PC-9 (cell line): ENCODE measurements at regions not wholly inside any gene's neighbourhood (a gene's known extent, or its start where the extent isn't known, plus 50 kb on each side); places are given as distances from the start of the nearest gene placed in this dataset.

Experiments
- BruUV-seq: library from RNA; stranded (reverse); fragments of 400-500 nt; replicated peaks from 2 replicates; lab custom pipeline; 2021; lab: Mats Ljungman, UMichigan
- CTCF ChIA-PET: fragments of 300-600 bp; sonication (Branson Sonifier 250); formaldehyde crosslinking; loops from one replicate; lab custom pipeline; 2022; ENCODE audit warnings: antibody characterized with exemption; lab: Charles Lee
- POLR2A ChIA-PET: fragments of 300-600 bp; sonication (Branson Sonifier 250); formaldehyde crosslinking; loops from one replicate; lab custom pipeline; 2022; ENCODE audit warnings: antibody characterized with exemption; ENCODE audit not compliant: unreplicated experiment; lab: Charles Lee
- DNase-seq, 2 experiments: peaks; one replicate each; pipeline versions ENCODE4 v3.0.0 to v3.0.0-alpha.2; 2015 to 2022; ENCODE audit warnings: mixed read lengths in 1 of 2
- H2AFZ ChIP-seq: fragments of 200-600 bp; sonication (generic); 2 replicates; pipeline ENCODE4 v1.8.1; 2017; ENCODE audit warnings: antibody characterized with exemption
- H3F3A ChIP-seq: fragments of 200-600 bp; sonication (generic); 2 replicates; pipeline ENCODE4 v1.8.1; 2017; ENCODE audit warnings: antibody characterized with exemption, mild to moderate bottlenecking, low read depth; ENCODE audit not compliant: insufficient read depth
- H3K27ac ChIP-seq: fragments of 200-600 bp; sonication (generic); 2 replicates; pipeline ENCODE4 v1.6.1; 2016; ENCODE audit warnings: mixed run types
- H3K27me3 ChIP-seq: fragments of 200-600 bp; sonication (generic); 2 replicates; pipeline ENCODE4 v1.6.1; 2016; ENCODE audit warnings: low read depth, mixed run types; ENCODE audit not compliant: insufficient read depth
- H3K36me3 ChIP-seq: fragments of 200-600 bp; sonication (generic); 2 replicates; pipeline ENCODE4 v1.6.1; 2016; ENCODE audit warnings: low read depth, mixed run types
- H3K4me1 ChIP-seq: fragments of 200-600 bp; sonication (generic); replicated peaks from 2 replicates; pipeline ENCODE4 v1.6.1; 2016; ENCODE audit warnings: mixed run types; ENCODE audit not compliant: insufficient read depth
- H3K4me2 ChIP-seq: fragments of 200-600 bp; sonication (generic); 2 replicates; pipeline ENCODE4 v1.6.1; 2017; ENCODE audit warnings: mixed run types
- H3K4me3 ChIP-seq: fragments of 200-600 bp; sonication (generic); 2 replicates; pipeline ENCODE4 v1.6.1; 2016; ENCODE audit warnings: mixed run types
- H3K79me2 ChIP-seq: fragments of 200-600 bp; sonication (generic); 2 replicates; pipeline ENCODE4 v1.6.1; 2017; ENCODE audit warnings: low read depth, mixed run types
- H3K9me2 ChIP-seq: fragments of 200-600 bp; sonication (generic); 2 replicates; pipeline ENCODE4 v1.8.1; 2017; ENCODE audit warnings: mild to moderate bottlenecking; ENCODE audit not compliant: insufficient read depth
- H3K9me3 ChIP-seq: fragments of 200-600 bp; sonication (generic); 2 replicates; pipeline ENCODE4 v1.8.1; 2016; ENCODE audit warnings: low read depth; ENCODE audit not compliant: insufficient read depth
- H4K20me1 ChIP-seq: fragments of 200-600 bp; sonication (generic); 2 replicates; pipeline ENCODE4 v1.8.1; 2017; ENCODE audit not compliant: insufficient read depth
- EZH2 ChIP-seq: fragments of 200-600 bp; sonication (generic); IDR thresholded peaks from 2 replicates; pipeline ENCODE4 v1.8.0; 2017; ENCODE audit warnings: antibody characterized with exemption, low read depth
- intact Hi-C: fragments of 100-400 bp; cut with micrococcal nuclease; formaldehyde crosslinking; loops from one replicate; pipeline ENCODE4 v1.10.0; 2022; ENCODE audit not compliant: unreplicated experiment
- TF ChIP-seq, protein P1 (sequence below): fragments of 200-600 bp; sonication (generic); conservative IDR thresholded peaks from 2 replicates; pipeline ENCODE4 v1.6.1; 2017; ENCODE audit warnings: mixed run types, antibody characterized with exemption, mild to moderate bottlenecking, moderate library complexity

DNA sequence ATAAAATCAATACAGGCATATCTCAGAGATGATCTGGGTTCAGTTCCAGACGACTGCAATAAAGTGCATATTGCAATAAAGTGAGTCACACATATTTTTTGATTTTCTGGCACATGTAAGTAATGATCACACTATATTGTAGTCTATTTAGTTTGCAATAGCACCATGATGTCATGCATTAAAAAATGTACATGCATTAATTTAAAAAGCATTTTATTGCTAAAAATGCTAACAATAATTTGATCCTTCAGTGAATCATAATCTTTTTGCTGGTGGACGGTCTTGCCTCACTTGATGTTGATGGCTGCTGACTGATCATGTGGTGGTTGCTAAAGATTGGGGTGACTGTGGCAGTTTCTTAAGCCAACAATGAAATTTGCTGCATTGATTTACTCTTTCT lies 511.1 kb downstream of the OTOL1 start:
- no peak overlapping the region for H2AFZ ChIP-seq
- no peak overlapping the region for H3K27ac ChIP-seq
- no peaks in the 10 kb centered on the region for H3K9me2 ChIP-seq
- no peaks in the 10 kb centered on the region for H3K79me2 ChIP-seq
- BruUV-seq: no TSS peak
- H3F3A ChIP-seq: no peaks in the 10 kb centered on the region
- no peaks in the 10 kb centered on the region for H4K20me1 ChIP-seq
- no peaks in the 10 kb centered on the region for H3K4me1 ChIP-seq
- POLR2A ChIA-PET: no interaction called here
- no peak overlapping the region for H3K4me2 ChIP-seq
- TF ChIP-seq EZH2: no peak
- TF ChIP-seq, protein P1, sequence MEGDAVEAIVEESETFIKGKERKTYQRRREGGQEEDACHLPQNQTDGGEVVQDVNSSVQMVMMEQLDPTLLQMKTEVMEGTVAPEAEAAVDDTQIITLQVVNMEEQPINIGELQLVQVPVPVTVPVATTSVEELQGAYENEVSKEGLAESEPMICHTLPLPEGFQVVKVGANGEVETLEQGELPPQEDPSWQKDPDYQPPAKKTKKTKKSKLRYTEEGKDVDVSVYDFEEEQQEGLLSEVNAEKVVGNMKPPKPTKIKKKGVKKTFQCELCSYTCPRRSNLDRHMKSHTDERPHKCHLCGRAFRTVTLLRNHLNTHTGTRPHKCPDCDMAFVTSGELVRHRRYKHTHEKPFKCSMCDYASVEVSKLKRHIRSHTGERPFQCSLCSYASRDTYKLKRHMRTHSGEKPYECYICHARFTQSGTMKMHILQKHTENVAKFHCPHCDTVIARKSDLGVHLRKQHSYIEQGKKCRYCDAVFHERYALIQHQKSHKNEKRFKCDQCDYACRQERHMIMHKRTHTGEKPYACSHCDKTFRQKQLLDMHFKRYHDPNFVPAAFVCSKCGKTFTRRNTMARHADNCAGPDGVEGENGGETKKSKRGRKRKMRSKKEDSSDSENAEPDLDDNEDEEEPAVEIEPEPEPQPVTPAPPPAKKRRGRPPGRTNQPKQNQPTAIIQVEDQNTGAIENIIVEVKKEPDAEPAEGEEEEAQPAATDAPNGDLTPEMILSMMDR: no peak
- H3K27me3 ChIP-seq: no peaks in the 10 kb centered on the region
- no peaks in the 10 kb centered on the region for H3K36me3 ChIP-seq
- intact Hi-C loops: no loop called here
- no peak for DNase-seq
- no peaks in the 10 kb centered on the region for H3K9me3 ChIP-seq
- no peak overlapping the region for H3K4me3 ChIP-seq
- CTCF ChIA-PET: no interaction called here

DNA sequence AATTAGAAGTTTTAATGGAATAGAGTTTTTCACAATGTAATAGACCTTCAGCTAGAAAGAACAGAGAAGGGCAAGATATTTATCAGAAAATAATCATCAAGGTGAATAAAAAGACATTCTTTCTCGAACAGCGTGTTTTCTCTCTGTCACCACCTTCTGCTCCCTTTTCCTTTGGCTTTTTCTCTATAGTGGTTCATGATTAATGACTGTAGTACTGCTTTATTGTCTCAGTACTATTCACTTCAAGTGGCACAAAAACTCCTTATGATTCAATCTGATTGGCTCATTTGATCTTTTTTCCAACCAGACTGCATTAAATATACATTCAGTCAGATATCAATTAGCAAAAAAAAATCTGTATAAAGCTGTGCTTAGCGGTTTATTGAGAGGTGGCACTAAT lies 516.0 kb downstream of the OTOL1 start:
- Histone ChIP-seq H3K27ac (no peak overlapping the region), H3K4me1 (no peaks in the 10 kb centered on the region), H2AFZ (no peak overlapping the region), H3F3A (no peaks in the 10 kb centered on the region), H3K36me3 (no peaks in the 10 kb centered on the region), H3K4me2 (no peak overlapping the region), H3K27me3 (no peaks in the 10 kb centered on the region), H3K9me2 (no peaks in the 10 kb centered on the region), H3K4me3 (no peak overlapping the region), H3K79me2 (no peaks in the 10 kb centered on the region), H3K9me3 (no peaks in the 10 kb centered on the region), H4K20me1 (no peaks in the 10 kb centered on the region)
- intact Hi-C loops: no loop called here
- CTCF ChIA-PET: no interaction called here
- BruUV-seq: no TSS peak
- no peak for DNase-seq
- POLR2A ChIA-PET: no interaction called here
- TF ChIP-seq, protein P1: no peak
- TF ChIP-seq EZH2: no peak

DNA sequence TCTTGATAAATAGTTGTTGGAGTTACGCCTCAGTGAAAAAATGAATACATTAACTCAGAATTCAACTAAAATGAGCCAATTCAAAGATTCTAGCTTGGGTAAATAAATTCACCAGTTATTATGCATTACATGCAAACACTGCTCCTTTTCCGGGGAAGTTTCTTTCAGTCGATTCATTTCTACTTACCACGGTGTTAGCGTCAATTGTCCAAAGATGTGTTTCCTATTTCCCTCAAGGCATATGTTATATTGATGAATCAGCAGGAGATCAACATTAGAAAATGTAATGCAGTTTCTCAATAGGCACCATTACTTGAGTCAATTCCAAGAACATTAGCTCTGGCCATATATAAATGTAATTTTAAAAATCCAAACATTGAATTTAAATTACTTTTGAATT lies 517.7 kb downstream of the OTOL1 start:
- H3F3A ChIP-seq: no peaks in the 10 kb centered on the region
- no peak overlapping the region for H3K27ac ChIP-seq
- no peak overlapping the region for H2AFZ ChIP-seq
- H3K4me2 ChIP-seq: no peak overlapping the region
- no peaks in the 10 kb centered on the region for H3K4me1 ChIP-seq
- no peaks in the 10 kb centered on the region for H3K27me3 ChIP-seq
- no peak for TF ChIP-seq EZH2
- TF ChIP-seq, protein P1: no peak
- H3K79me2 ChIP-seq: no peaks in the 10 kb centered on the region
- no peaks in the 10 kb centered on the region for H3K9me2 ChIP-seq
- no peaks in the 10 kb centered on the region for H4K20me1 ChIP-seq
- no peaks in the 10 kb centered on the region for H3K36me3 ChIP-seq
- DNase-seq: no peak
- no TSS peak for BruUV-seq
- intact Hi-C loops: no loop called here
- no peaks in the 10 kb centered on the region for H3K9me3 ChIP-seq
- ChIA-PET CTCF (no interaction called here), POLR2A (no interaction called here)
- no peak overlapping the region for H3K4me3 ChIP-seq
